HG03060 (cell line): ENCODE measurements at regions not wholly inside any gene's neighbourhood (a gene's known extent, or its start where the extent isn't known, plus 50 kb on each side); places are given as distances from the start of the nearest gene placed in this dataset.

Experiments
- ATAC-seq: cut with Tn5 transposase; IDR thresholded peaks from one replicate; pipeline ENCODE4 v1.9.1; 2021; ENCODE audit warnings: low read depth, moderate number of reproducible peaks; ENCODE audit not compliant: unreplicated experiment

DNA sequence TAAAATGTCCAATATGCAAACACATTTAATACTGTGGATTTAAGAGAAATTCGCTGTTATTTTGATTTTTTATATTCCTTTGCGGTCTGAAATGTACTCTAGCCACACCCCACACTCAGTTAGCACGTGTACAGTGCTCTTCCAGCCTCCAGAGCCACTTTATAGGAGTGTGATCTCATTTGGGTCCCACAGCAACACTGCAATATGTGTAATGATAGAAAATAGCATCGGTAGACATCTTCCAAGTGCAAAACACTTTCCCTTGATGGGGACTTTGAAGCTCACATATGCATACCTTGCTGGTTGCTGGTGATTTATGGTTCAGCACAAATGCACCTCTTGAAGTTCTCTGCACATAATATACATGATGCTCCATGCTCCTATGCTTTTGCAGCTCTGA, 148.3 kb downstream of the GAS1 start:
- ATAC-seq = no peak

DNA sequence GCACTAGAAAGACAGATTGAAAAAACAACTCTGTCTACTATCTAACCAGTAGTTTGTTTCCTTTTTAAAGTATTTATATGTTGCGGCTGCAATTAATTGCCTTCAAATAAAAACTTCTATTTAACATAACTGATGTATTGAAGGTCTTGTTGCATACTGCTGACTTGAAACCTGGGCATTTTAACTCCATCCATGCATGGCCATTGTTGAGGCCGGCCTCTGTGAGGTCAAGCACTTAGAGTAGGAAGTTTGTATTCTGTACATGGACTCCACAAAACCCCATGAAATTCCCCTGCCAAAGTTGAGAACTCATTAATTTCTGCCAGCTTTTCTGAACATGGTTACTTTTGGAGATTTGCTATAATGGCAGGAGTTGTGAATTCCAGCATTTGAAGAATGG, 150.6 kb downstream of the GAS1 start:
- no peak for ATAC-seq

DNA sequence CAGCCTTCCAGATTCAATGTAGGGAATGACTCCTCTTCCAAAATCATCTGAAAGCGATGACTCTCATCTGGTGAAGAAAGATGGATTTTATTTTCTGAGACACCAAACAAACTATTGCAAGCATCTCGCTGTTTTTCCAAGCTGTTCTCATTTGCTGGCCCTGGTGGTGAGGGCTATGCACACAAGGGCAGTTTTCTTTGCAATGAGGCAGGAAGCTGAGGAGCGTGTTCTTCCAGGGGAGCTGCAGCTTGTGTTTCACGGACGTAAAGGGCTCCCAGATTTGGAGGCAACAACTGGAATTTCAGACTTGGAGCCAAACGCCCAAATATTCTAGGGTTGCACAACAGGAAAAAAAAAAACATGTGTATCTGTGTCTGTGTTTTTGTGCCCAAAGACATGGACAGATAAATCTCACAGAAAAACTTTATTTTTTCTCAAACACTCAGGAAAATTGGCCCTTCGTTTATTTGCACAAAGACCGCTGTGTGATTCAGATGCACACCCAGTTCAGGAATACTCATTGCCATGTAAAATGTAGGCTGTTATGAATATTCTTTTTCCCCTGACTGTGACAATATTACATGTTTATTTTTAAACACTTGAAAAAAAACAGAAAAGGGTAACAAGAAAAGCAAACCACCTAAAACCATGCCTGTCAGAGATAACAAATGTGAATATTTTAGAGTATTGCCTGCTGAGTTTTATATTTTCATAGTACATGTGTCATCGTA, 151.3 kb downstream of the GAS1 start:
- ATAC-seq = no peak

DNA sequence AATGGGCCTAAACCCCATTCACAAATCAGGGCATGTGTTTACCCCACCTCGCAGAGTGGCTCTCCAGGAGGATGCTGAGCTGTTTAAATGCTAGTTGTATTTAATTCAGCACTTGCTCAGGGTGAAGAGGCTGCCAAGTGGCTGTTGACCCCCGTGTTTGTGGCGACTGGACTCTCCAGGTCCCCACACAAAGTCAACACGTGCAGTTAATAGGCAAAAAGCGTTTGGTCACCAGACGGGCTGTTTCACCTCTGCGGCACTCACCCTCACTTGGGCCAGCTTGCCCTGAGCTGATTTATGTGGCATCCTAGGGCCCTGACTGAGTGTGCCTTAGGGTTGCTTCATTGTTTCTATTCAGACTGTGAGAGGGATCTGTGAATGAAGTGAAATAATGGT, 152.3 kb downstream of the GAS1 start:
- ATAC-seq = no peak

DNA sequence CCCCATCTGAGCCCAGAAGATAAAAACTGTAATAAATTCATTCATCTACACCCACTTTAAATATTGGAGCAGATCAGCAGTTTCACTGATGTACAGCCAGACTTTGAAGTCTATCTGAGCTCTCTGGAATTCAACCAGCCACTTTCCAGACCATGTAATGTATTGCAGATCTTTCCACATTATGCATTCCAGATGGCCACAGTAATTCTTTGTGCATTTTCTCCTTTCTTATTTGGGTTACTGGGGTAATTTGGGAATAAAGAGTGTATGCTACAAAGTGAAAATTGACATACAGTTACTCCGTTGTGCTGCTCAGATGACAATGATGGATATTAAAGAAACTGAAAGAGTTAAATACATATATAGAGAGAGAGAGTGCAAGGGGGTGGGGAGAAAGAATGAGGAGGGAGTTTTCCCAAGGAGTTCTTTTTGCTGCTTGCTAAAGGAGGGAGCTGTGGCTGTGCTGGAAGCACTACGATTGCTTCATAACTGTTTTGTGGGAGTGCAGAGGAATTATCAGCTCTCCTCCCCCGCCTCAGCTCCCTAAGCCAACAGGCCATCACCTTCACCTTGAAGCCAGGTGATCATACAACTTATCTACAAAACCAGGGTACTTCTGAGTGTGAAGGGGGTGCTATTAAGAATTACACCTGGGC, 152.8 kb downstream of the GAS1 start:
- no peak for ATAC-seq

DNA sequence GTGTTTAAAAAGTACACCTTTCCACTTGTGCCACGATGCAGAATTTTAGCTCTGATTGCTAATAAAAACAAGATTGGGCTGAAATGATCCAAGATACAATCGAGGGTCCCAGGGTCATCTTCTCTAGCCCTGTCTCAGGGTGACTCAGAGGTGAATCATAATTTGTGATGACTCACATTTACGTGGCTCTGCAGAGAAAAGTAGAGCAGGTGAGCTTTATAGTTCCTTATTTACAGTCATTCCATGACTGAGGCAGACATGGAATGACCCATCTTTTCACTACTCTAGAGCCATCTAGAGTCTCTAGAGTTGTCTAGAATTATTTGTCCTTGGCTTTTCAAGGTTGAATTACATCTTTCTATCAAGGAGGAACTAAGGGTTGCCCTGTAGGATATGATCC, 155.2 kb downstream of the GAS1 start:
- no peak for ATAC-seq

DNA sequence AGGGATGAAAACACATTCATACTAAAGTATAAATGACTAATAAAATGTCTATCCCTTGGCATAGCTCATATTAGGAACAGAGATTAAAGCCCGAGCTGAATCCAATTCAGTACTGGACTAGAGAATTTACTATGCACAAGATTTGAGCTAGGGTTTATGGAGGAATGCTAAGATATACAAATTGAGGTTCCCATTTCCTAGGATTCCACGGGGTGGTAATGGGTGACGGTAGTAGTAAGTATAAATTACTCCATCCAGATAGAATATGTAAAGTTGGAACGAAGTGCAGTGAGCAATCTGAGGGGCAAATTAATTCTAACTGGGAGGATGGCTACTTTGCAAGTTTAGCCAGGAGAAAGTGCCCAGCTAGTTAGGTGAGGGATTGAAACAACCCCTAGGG, 156.5 kb downstream of the GAS1 start:
- no peak for ATAC-seq

DNA sequence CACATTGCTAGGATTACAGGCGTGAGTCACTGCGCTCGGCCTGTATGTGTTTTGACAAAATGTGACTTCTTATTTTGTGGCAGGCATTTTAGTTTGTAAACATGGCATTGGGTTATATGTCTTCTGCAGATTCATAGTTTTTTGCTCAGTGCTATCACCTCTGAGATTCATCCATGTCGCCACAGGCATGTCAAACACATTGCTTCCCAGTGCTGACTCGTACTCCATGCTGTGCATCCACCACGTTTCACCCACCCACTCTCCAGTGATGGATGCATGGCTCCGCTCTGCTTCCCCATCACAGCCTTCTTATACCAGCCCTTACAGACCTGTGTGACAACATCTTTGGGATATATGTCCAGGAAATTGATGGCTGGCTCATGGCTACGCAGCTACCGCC, 158.8 kb downstream of the GAS1 start:
- ATAC-seq = no peak

DNA sequence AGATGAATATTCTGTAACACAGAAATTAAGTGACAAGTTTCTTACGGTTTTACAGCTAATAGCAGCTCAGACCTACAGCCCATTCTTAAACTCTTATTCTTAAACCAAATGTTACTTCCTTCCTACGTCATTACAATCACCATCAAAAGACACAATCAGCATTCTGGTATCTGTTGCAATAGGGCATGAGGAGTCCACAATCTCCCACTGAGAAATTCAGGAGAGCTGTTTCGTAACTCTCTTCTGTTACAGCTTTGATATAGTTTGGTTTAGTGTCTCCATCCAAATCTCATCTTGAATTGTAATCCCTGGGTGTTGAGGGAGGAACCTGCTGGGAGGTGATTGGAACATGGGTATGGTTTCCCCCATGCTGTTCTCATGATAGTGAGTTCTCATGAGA, 163.4 kb downstream of the GAS1 start:
- no peak for ATAC-seq

DNA sequence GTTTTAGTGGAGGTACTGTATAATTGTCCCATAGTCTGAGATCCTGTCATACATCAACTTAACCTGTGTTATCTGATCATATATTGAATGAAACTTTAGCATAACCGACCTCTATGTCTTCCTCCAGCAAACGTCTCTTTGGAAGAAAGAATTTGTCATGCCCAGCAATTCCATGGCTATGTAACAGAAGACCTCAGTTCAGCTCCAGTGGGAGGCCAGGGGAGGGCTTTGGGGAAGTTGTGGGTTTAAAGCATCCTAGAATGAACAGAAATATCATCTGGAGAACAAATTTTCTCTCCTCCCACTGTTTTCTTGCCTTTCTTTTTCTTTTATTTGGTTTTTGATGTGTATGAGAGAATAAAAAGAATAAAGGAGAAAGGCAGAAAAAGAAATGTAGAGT, 164.5 kb downstream of the GAS1 start:
- ATAC-seq = no peak

DNA sequence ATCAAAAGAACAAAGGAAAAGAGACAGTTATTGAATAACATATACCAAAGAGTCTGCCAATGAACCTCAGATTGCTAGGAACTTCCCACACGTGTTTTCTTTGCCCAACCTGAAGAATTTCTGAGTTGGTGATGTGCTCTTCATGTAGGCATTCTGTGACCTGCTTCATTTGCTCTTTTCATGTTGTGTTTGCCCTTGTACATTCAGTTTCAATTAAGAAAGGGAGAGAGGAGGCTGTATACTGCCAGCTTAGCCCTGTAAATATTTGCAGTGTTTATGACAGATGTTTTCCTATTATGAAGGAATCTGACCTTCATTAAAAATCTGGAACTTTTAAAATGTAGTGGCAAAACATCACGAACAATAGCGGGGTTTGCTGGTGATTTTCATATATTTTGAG, 168.5 kb downstream of the GAS1 start:
- no peak for ATAC-seq

DNA sequence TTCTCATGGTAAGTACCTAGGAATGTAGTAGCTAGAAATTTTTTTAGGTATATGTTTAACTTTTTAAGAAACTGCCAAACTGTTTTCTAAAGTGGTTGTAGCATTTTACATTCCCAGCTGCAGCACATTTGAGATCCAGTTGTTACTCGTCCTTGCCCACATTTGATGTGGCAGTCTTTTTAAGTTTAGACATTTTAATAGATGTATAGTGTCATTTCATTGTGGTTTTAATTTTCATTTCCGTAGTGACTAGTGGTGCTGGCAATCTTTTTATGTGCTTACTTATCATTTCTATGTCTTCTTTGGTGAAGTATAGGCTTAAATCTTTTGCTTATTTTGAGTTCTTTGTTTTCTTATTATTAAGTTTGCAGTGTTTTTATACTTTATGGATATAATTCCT, 171.6 kb downstream of the GAS1 start:
- ATAC-seq = no peak

DNA sequence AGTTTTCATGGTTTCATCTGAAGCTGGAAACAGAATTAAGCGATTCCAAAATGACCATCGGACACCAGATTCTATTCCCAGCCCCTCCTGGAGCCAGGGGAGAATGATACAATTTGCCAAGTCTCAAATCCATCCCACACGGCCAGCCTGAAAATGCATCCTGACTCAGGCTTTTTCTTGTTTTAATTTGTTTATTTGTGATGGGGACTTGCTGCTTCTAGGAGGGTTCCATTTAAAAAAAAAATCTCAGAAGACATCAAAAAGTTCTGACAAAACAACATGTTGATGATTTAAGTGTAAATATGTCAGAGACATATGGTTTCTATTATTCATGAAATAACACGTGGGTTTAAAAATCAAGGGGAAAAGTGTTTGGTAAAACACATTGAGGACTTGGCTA, 173.2 kb downstream of the GAS1 start:
- ATAC-seq = no peak

DNA sequence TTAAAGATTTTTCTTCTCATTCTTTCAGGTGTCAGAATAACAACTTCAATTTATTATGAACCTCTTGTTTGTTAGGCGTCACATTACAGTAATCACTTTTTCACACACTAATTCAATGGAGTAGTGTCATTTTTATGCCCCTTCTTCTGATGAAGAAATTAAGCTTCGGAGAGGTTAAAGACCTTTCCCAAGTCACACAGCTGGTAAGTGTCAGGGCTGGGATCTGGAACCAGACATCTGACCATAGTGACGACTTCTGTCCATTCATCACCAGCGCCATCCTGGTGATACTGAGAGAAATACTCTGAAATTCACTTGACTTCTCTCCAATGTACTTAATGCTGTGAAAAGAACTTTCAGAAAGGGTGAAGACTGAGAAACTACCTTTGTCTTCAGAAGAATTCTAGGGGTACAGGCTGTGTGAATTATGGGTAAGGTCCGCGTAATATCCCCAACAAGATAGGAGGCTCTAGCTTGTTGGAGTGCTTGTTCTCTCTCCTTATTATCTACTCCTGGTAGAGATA, 173.8 kb downstream of the GAS1 start:
- ATAC-seq = no peak

DNA sequence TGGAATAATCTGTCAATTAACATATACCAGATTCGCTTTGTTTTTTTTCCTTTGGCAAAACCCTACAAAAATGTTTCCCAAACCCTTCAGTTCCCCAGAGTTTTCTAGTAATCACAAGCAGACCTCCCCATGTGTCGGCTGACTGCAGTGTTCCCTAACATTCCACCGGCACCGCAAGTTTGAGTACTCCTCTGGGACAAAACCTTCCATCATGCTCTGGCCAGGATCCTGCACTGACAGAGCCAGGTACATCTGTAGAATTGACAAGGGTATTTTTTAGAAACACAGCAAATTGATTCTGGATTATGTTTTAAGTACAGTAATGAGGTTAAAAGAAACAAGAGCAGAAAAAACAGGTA, 174.7 kb downstream of the GAS1 start:
- ATAC-seq = no peak

DNA sequence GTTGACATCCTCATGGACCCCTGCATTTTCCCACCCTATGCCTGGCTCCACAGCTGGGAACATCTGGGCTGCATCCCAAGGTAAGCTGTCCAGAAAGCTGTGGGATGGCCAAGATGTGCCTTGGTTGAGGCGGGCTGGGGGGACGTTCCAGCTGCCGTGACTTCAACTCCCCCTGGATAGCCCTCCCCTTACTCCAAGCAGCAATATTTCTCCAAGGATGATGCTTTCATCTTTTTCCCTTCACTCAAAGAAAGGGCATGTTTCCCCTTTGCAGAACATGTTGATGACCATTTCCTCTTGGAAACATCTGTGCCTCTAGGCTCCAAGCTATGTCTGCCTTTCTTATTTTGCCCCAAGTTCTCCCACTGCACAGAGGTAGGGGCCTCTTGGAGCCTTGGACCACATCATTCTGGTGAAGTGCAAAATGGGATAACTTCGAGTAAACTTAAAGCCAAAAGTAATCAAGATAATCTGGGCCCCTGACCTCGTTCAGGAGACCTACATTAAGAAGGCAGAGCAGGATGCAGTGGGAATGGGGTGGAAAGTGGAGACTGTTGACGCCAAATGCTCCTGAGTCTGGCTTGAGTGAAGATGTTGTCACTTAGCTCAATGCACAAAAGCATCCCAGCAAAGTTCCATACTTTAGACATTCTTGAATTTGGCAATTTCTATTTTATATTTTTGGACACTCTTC, 175.2 kb downstream of the GAS1 start:
- no peak for ATAC-seq

DNA sequence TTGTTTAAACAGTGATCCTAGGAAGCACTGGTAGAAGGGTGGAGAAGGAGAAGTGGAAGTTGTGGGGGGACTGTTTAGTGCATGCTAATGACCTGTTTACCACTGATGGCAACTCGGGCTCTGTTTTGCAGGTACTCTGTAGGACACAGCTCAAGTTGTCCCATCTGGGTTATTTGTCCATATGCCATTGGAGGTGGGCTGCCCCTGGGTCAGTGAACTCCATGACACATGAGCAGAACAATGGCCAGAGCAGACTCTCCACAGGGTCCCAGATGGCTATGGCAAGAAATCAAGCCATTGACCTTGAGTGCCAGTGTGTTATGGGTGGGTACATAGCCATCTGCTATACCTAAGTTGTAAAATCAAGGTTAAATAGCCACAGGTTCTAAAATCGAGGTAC, 175.9 kb downstream of the GAS1 start:
- no peak for ATAC-seq

DNA sequence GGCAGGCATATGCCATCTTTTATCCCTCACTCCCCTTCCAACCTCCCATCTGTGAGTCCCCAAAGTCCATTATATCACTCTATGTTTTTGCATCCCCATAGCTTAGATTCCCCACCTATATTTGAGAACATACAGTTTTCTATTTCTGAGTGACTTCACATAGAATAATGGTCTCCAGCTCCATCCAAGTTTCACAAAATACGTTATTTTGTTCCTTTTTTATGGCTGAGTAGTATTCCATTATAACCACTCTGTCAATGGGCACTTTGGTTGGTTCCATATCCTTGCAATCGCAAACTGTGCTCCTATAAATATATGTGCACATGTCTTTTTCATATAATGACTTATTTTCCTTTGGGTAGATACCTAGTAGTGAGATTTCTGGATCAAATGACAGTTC, 178.6 kb downstream of the GAS1 start:
- ATAC-seq = no peak

DNA sequence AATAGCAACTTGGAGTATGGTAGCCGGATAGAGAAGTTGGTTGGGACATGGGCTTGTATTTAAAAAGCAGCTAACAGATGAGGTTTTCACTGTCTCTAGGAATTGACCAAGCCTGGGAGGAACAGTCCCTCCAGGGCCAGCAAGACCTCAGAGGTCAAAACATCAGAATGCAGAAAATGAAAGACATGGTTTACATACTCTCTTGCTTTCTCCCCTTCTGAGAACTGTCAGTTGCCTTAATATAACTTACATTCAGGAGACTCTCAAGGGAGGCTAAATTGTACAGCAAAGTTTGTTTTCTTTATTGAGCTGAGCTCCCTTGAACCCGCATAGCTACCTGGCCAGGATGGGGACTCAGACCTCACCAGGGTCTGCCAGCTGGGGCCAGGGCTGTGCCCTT, 179.3 kb downstream of the GAS1 start:
- ATAC-seq = no peak

DNA sequence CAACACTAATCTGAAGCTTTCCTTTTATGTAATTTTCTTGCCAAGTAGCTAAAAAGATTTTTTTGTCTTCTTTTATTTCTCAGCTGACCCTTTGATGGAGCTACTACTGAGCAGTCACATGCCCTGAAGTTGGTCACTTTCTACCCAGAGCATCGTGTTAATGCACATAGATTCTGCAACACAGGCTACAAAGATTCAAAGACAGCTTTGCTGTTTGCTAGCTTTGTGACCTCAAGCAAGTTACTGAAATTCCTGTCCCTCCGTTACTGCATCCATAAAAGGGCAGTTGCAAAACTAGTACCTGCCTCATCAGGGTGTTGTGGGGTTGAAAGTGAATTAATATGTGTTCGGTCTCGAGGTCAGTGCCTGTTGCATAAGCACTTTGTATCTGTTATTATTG, 179.9 kb downstream of the GAS1 start:
- no peak for ATAC-seq

DNA sequence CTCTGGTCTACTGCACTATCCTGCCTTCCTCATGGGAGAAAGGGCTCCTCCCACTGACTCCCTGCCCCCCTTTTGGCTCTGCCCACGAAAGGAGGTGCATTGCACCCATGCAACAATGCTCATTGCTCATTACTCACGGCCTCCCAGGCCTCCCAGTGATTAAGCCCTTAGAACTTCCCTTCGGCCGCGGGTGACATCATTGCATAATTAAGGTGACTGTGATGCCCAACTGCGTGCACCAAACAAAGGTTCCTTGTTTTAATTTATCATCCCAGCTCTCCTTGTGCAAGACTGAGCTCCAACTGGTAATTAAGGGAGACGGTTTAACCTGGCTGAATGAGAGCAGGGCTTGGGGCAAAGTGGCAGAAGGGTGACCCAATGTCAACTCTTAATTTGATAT, 180.4 kb downstream of the GAS1 start:
- no peak for ATAC-seq

DNA sequence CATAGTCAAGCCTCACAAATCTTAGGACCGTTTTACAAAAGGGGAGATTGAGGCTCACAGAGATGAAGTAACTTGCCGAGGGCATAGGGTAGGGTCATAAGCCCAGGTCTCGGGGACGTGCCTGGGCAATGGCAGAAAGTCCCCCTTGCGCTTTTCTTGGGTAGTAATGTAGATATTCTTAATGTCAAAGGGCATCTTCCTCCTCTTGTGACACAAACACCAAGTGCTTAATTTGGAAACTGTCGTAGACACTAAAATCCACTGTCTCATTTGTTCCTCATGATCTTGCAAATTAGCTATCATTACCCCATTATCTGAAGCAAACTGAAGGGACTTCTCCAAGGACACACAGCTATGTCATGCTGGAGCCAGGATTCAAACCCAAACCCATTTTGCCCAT, 180.8 kb downstream of the GAS1 start:
- no peak for ATAC-seq
